Panc1 (cell line): ENCODE measurements at regions not wholly inside any gene's neighbourhood (a gene's known extent, or its start where the extent isn't known, plus 50 kb on each side); places are given as distances from the start of the nearest gene placed in this dataset.

ENCODE experiments used
- ATAC-seq: fragments of 200-7000 bp; cut with Tn5 transposase; 2 replicates; pipeline ENCODE4 v1.9.1; 2020; ENCODE audit warnings: mild to moderate bottlenecking, moderate library complexity
- BruUV-seq: library from RNA; stranded (reverse); fragments of 400-500 nt; replicated peaks from 2 replicates; lab custom pipeline; 2021; lab: Mats Ljungman, UMichigan
- CTCF ChIA-PET: fragments of 300-600 bp; sonication (Branson Sonifier 250); formaldehyde crosslinking; loops from one replicate; lab custom pipeline; 2022; ENCODE audit warnings: antibody characterized with exemption; lab: Charles Lee
- POLR2A ChIA-PET: fragments of 300-600 bp; sonication (Branson Sonifier 250); formaldehyde crosslinking; loops from one replicate; lab custom pipeline; 2022; ENCODE audit warnings: antibody characterized with exemption; lab: Charles Lee
- DNase-seq: peaks from one replicate; pipeline ENCODE4 v3.0.0-alpha.2; 2010; ENCODE audit warnings: low read depth, low spot score
- H3K27ac ChIP-seq: 2 replicates; pipeline ENCODE4 v1.5.1; 2011; ENCODE audit warnings: mild to moderate bottlenecking, low read length, inconsistent platforms
- H3K27me3 ChIP-seq: fragments of 200-500 bp; sonication (Bioruptor generic); 2 replicates; pipeline ENCODE4 v1.6.0; 2014; ENCODE audit warnings: low read length, inconsistent platforms; ENCODE audit not compliant: control insufficient read depth, insufficient read depth
- H3K36me3 ChIP-seq: fragments of 200-500 bp; sonication (Bioruptor generic); 2 replicates; pipeline ENCODE4 v1.5.1; 2014; ENCODE audit warnings: inconsistent platforms, mild to moderate bottlenecking, low read length, moderate library complexity; ENCODE audit not compliant: control insufficient read depth, insufficient read depth
- H3K4me1 ChIP-seq: 2 replicates; pipeline ENCODE4 v1.5.1; 2011; ENCODE audit warnings: inconsistent platforms, mild to moderate bottlenecking, low read length, moderate library complexity; ENCODE audit not compliant: control insufficient read depth, insufficient read depth
- H3K4me3 ChIP-seq, 2 experiments: 2 replicates each; pipeline ENCODE4 v1.5.1; 2011 to 2012; ENCODE audit warnings: low read depth in 2 of 2, low read length in 2 of 2, mild to moderate bottlenecking in 2 of 2, inconsistent platforms in 1 of 2, moderate library complexity in 1 of 2
- H3K9me3 ChIP-seq: fragments of 200-500 bp; sonication (Bioruptor generic); 2 replicates; pipeline ENCODE4 v1.5.1; 2014; ENCODE audit warnings: low read depth, mild to moderate bottlenecking, inconsistent platforms, low read length, moderate library complexity; ENCODE audit not compliant: control insufficient read depth, insufficient read depth
- POLR2AphosphoS5 ChIP-seq: IDR thresholded peaks from 2 replicates; pipeline ENCODE4 v1.6.1; 2012; ENCODE audit warnings: mild to moderate bottlenecking, low read depth, low read length, moderate library complexity
- SIN3A ChIP-seq: IDR thresholded peaks from 2 replicates; pipeline ENCODE4 v1.6.1; 2012; ENCODE audit warnings: low read depth, mild to moderate bottlenecking, low read length, moderate library complexity, borderline replicate concordance; ENCODE audit not compliant: insufficient read depth
- TCF7L2 ChIP-seq: IDR thresholded peaks from 2 replicates; pipeline ENCODE4 v1.6.1; 2011; ENCODE audit warnings: mild to moderate bottlenecking, low read depth, low read length, inconsistent platforms
- in situ Hi-C: cut with HindIII; loops from 2 replicates; pipeline ENCODE4 v1.10.0; 2016; ENCODE audit warnings: low sequenced_read_pairs, low pct_unique_long_range_greater_than_20kb
- intact Hi-C: fragments of 100-400 bp; cut with micrococcal nuclease; formaldehyde crosslinking; loops from one replicate; pipeline ENCODE4 v1.10.0; 2022; ENCODE audit not compliant: unreplicated experiment
- TF ChIP-seq, protein P1 (sequence below), 2 experiments: IDR thresholded peaks; 2 replicates each; pipeline ENCODE4 v1.6.1; 2011 to 2012; ENCODE audit warnings: low read depth in 2 of 2, control low read depth in 1 of 2, low read length in 1 of 2, mild to moderate bottlenecking in 1 of 2, moderate library complexity in 1 of 2; ENCODE audit not compliant: insufficient read depth in 1 of 2
- TF ChIP-seq, protein P2 (sequence below): fragments of 450-650 bp; IDR thresholded peaks from 2 replicates; pipeline ENCODE4 v1.5.1; 2017; ENCODE audit warnings: mild to moderate bottlenecking

DNA sequence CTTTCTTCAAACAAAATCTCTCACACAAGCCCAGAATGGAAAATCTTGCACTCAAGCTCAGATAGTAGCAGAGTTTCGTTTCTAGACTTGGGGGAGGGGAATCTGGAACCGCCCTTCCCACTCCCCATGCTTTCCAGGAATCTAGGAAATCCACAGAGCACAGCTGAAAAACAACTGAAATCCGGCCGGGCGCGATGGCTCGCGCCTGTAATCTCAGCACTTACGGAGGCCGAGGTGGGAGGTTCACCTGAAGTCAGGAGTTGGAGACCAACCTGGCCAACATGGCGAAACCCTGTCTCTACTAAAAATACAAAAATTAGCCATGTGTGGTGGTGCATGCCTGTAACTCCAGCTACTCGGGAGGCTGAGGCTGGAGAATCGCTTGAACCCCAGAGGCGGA, 127.3 kb upstream of the SLC34A2 start:
- H3K27ac ChIP-seq, result no peak overlapping the region
- H3K36me3 ChIP-seq, result no peaks in the 10 kb centered on the region
- no peaks in the 10 kb centered on the region for H3K27me3 ChIP-seq
- BruUV-seq, result no TSS peak
- POLR2A ChIA-PET, result no interaction called here
- CTCF ChIA-PET, result no interaction called here
- H3K4me1 ChIP-seq, result no peaks in the 10 kb centered on the region
- ATAC-seq (no peak), DNase-seq (no peak)
- intact Hi-C loops, result no loop called here
- in situ Hi-C loops, result no loop called here
- H3K4me3 ChIP-seq, result no peak overlapping the region
- TF ChIP-seq, protein P1, sequence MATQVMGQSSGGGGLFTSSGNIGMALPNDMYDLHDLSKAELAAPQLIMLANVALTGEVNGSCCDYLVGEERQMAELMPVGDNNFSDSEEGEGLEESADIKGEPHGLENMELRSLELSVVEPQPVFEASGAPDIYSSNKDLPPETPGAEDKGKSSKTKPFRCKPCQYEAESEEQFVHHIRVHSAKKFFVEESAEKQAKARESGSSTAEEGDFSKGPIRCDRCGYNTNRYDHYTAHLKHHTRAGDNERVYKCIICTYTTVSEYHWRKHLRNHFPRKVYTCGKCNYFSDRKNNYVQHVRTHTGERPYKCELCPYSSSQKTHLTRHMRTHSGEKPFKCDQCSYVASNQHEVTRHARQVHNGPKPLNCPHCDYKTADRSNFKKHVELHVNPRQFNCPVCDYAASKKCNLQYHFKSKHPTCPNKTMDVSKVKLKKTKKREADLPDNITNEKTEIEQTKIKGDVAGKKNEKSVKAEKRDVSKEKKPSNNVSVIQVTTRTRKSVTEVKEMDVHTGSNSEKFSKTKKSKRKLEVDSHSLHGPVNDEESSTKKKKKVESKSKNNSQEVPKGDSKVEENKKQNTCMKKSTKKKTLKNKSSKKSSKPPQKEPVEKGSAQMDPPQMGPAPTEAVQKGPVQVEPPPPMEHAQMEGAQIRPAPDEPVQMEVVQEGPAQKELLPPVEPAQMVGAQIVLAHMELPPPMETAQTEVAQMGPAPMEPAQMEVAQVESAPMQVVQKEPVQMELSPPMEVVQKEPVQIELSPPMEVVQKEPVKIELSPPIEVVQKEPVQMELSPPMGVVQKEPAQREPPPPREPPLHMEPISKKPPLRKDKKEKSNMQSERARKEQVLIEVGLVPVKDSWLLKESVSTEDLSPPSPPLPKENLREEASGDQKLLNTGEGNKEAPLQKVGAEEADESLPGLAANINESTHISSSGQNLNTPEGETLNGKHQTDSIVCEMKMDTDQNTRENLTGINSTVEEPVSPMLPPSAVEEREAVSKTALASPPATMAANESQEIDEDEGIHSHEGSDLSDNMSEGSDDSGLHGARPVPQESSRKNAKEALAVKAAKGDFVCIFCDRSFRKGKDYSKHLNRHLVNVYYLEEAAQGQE (IDR thresholded peaks at IDR 0.05; ENCODE audit: insufficient read depth in 1 of 2, low read depth in 2 of 2, low read length in 1 of 2), result no peak
- no peak for TF ChIP-seq SIN3A
- TF ChIP-seq, protein P2, sequence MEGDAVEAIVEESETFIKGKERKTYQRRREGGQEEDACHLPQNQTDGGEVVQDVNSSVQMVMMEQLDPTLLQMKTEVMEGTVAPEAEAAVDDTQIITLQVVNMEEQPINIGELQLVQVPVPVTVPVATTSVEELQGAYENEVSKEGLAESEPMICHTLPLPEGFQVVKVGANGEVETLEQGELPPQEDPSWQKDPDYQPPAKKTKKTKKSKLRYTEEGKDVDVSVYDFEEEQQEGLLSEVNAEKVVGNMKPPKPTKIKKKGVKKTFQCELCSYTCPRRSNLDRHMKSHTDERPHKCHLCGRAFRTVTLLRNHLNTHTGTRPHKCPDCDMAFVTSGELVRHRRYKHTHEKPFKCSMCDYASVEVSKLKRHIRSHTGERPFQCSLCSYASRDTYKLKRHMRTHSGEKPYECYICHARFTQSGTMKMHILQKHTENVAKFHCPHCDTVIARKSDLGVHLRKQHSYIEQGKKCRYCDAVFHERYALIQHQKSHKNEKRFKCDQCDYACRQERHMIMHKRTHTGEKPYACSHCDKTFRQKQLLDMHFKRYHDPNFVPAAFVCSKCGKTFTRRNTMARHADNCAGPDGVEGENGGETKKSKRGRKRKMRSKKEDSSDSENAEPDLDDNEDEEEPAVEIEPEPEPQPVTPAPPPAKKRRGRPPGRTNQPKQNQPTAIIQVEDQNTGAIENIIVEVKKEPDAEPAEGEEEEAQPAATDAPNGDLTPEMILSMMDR, result no peak
- TF ChIP-seq TCF7L2, result no peak
- TF ChIP-seq POLR2AphosphoS5, result no peak
- no peaks in the 10 kb centered on the region for H3K9me3 ChIP-seq

DNA sequence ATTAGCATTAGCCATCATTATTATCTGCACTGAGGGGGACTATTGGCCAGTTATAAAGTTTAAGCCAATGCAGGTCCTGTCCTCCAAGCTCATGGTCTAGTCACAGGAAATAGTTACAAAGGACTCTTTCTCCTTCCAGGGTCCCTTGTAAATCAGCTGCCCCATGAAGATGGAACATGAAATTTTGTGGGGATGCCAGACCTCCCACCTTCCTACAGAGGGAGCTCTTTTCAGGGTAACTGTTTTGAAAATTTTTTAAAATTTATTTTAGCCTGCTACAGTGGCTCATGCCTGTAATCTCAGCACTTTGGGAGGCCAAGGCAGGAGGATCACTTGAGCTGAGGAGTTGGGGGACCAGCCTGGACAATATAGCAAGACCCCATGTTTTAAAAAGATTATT, 124.4 kb upstream of the SLC34A2 start:
- no TSS peak for BruUV-seq
- DNase-seq (no peak), ATAC-seq (no peak)
- intact Hi-C loops, result no loop called here
- Histone ChIP-seq H3K9me3 (no peaks in the 10 kb centered on the region), H3K27me3 (no peaks in the 10 kb centered on the region), H3K27ac (no peak overlapping the region), H3K36me3 (no peaks in the 10 kb centered on the region), H3K4me1 (no peaks in the 10 kb centered on the region), H3K4me3 (no peak overlapping the region)
- TF ChIP-seq SIN3A (no peak), TCF7L2 (no peak), POLR2AphosphoS5 (no peak)
- TF ChIP-seq, protein P2, result peak; percentile 55
- TF ChIP-seq, protein P1 (IDR thresholded peaks at IDR 0.05; ENCODE audit: insufficient read depth in 1 of 2, low read depth in 2 of 2, low read length in 1 of 2), result no peak
- ChIA-PET POLR2A (no interaction called here), CTCF (interaction anchor here (0.7 kb wide), 1 partner anchor 7 kb away, joined by 3 read pairs; no protein-coding TSS in a partner anchor)
- in situ Hi-C loops, result no loop called here
